ENCODE measurements at regions not wholly inside any gene's neighbourhood (a gene's known extent, or its start where the extent isn't known, plus 50 kb on each side); places are given as distances from the start of the nearest gene placed in this dataset.

DNA sequence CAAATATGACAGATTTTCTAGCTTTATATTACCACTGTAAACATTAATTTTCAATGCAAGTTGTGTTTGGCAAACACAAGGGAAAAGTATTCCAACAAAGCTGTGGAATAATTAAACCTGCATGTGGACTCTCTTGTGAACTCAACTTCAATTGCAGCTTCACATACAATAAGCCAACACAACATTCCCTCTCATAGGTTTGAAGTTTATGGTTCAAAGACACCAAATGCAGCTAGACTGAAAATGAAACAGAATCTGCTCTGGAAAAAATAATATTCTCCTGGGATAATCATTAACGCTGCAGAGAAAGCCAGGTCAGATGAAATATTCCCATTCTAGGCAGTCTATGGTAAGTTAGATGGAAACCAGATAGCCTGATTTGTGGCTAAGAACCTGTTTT is 105.8 kb upstream of the VIPR2 start:
- no peak overlapping the region for H3K4me3 Mint-ChIP-seq
- H3K9me3 Mint-ChIP-seq = peaks cover 50% of the 10 kb centered on the region
- TF ChIP-seq, protein P1, sequence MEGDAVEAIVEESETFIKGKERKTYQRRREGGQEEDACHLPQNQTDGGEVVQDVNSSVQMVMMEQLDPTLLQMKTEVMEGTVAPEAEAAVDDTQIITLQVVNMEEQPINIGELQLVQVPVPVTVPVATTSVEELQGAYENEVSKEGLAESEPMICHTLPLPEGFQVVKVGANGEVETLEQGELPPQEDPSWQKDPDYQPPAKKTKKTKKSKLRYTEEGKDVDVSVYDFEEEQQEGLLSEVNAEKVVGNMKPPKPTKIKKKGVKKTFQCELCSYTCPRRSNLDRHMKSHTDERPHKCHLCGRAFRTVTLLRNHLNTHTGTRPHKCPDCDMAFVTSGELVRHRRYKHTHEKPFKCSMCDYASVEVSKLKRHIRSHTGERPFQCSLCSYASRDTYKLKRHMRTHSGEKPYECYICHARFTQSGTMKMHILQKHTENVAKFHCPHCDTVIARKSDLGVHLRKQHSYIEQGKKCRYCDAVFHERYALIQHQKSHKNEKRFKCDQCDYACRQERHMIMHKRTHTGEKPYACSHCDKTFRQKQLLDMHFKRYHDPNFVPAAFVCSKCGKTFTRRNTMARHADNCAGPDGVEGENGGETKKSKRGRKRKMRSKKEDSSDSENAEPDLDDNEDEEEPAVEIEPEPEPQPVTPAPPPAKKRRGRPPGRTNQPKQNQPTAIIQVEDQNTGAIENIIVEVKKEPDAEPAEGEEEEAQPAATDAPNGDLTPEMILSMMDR (IDR thresholded peaks at IDR 0.05) = no peak
- H3K27ac Mint-ChIP-seq = no peak overlapping the region
- H3K27me3 Mint-ChIP-seq (ENCODE audit: low read depth, poor library complexity) = no peaks in the 10 kb centered on the region
- no peak for DNase-seq
- H3K4me1 Mint-ChIP-seq = no peaks in the 10 kb centered on the region
- H3K36me3 Mint-ChIP-seq (ENCODE audit: low read depth) = no peaks in the 10 kb centered on the region

DNA sequence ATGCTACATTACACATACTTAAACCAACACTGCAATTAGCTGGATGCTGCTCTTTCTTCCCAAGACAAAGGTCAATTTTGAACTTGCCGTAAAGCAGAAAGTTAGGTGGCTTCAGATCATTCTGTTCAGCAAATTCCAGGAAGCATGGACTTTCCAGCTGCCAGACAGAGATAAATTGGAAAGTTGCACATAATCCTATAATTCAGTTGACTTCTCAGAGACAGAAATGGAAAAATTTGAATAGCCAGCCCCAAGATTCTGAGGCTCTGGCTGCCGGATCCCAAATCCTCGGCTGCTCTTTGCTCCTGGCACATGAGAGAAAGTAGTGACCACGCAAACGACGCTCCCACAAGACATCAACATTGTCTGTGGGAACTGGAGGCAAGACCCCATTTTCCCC is 105.0 kb upstream of the VIPR2 start:
- no peak for DNase-seq
- TF ChIP-seq, protein P1 (IDR thresholded peaks at IDR 0.05) = no peak
- H3K27ac Mint-ChIP-seq = no peak overlapping the region
- no peaks in the 10 kb centered on the region for H3K4me1 Mint-ChIP-seq
- H3K27me3 Mint-ChIP-seq (ENCODE audit: low read depth, poor library complexity) = no peaks in the 10 kb centered on the region
- H3K9me3 Mint-ChIP-seq = peaks cover 47% of the 10 kb centered on the region
- H3K4me3 Mint-ChIP-seq = no peak overlapping the region
- no peaks in the 10 kb centered on the region for H3K36me3 Mint-ChIP-seq (ENCODE audit: low read depth)

DNA sequence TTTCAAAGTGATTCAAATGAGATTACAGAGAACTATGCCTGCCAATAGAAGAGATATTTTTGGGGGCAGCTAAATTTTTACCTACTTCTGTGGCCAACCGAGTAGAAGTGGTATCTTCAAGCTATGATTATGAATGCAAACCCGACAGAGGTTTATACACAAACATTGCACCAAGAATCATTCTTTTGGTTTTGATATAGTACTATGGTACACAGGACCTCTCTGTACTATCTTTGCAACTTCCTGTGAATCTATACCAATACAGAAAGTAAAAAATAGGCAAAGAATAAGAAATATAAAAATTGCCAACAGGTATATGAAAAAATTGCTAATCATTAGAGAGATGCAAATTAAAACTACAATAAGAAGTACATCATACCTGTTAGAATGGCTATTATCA is 103.2 kb upstream of the VIPR2 start:
- TF ChIP-seq, protein P1 (IDR thresholded peaks at IDR 0.05) = no peak
- Mint-ChIP-seq H3K27me3 (ENCODE audit: low read depth, poor library complexity) (no peaks in the 10 kb centered on the region), H3K4me1 (no peaks in the 10 kb centered on the region), H3K9me3 (peaks cover 35% of the 10 kb centered on the region), H3K4me3 (no peak overlapping the region), H3K36me3 (ENCODE audit: low read depth) (no peaks in the 10 kb centered on the region), H3K27ac (no peak overlapping the region)
- no peak for DNase-seq

DNA sequence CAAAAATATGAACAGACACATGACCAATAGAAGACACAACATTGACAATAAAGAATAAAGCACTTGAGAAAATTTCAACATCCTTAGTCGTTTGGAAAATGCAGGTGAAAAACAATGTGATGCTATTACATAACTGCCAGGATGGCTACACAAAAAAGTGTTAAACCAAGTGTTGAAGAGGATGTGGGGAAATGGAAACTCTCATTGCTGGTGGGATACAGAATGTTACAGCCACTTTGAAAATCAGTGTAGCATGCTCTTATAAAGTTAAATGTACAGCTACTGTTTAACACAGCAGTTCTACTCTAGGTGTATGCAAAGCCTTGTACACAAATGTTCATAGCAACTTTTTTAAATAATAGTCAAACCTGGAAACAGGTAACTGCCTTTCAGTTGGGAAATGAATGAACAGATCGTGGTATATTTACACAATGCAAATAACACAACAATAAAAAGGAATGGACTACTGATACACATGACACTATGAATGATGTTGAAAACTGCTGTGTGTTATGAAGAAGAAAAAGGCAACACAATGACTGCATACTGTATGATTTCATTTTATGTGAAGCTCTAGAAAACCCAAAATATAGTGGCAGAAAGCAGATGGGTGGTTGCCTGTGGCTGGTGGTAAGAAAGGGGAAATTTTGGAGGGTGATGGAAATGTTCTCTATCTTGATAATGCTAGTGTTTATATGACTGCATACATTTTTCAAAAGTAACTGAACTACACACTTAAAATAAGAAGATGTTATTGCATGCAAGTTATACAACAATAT is 102.2 kb upstream of the VIPR2 start:
- DNase-seq = no peak
- no peak overlapping the region for H3K27ac Mint-ChIP-seq
- H3K9me3 Mint-ChIP-seq = peaks cover 25% of the 10 kb centered on the region
- H3K36me3 Mint-ChIP-seq (ENCODE audit: low read depth) = no peaks in the 10 kb centered on the region
- no peak overlapping the region for H3K4me3 Mint-ChIP-seq
- TF ChIP-seq, protein P1 (IDR thresholded peaks at IDR 0.05) = no peak
- no peaks in the 10 kb centered on the region for H3K27me3 Mint-ChIP-seq (ENCODE audit: low read depth, poor library complexity)
- no peaks in the 10 kb centered on the region for H3K4me1 Mint-ChIP-seq

DNA sequence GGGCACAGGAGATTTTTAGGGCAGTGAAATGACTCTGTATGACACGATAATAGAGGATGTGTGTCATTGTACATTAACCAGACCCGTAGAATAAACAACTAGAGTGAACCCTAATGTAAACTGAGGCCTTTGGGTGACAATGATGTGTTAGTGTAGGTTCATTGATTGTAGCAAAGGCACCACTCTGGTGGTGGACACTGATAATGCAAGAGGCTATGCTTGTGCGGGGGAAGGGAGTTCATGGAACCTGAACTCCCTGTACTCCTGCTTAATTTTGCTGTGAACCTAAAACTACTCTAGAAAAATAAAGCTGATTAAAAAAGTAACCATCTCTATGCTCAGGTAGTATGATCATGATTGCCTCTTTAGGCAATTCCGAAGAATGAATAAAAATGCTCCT is 96.3 kb upstream of the VIPR2 start:
- TF ChIP-seq, protein P1 (IDR thresholded peaks at IDR 0.05) = no peak
- peaks cover 4% of the 10 kb centered on the region for H3K27me3 Mint-ChIP-seq (ENCODE audit: low read depth, poor library complexity)
- DNase-seq = no peak
- H3K36me3 Mint-ChIP-seq (ENCODE audit: low read depth) = no peaks in the 10 kb centered on the region
- H3K9me3 Mint-ChIP-seq = peaks cover 52% of the 10 kb centered on the region
- H3K4me3 Mint-ChIP-seq = no peak overlapping the region
- no peak overlapping the region for H3K27ac Mint-ChIP-seq
- H3K4me1 Mint-ChIP-seq = no peaks in the 10 kb centered on the region

DNA sequence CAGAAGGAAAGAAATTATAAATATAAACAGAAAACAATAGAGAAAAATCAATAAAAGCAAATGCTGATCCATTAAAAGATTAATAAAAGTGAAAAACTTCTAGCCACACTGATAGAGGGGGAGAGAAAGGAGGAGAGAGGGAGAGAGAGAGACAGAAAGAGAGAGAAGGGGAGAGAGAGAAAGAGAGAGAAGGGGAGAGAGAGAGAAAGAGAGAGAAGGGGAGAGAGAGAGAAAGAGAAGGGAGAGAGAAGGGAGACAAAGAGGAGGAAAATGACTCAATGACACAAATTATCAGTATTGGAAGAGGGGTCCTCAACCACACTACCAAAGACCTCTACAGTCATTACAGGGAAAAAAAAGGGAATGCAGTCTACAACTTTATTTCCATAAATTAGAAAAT is 94.4 kb upstream of the VIPR2 start:
- TF ChIP-seq, protein P1 (IDR thresholded peaks at IDR 0.05) = no peak
- Mint-ChIP-seq H3K36me3 (ENCODE audit: low read depth) (no peaks in the 10 kb centered on the region), H3K4me3 (no peak overlapping the region), H3K27ac (no peak overlapping the region), H3K27me3 (ENCODE audit: low read depth, poor library complexity) (peaks cover 4% of the 10 kb centered on the region), H3K4me1 (no peaks in the 10 kb centered on the region), H3K9me3 (peaks cover 62% of the 10 kb centered on the region)
- no peak for DNase-seq
